ENCODE measurements at regions not wholly inside any gene's neighbourhood (a gene's known extent, or its start where the extent isn't known, plus 50 kb on each side); places are given as distances from the start of the nearest gene placed in this dataset.

DNA sequence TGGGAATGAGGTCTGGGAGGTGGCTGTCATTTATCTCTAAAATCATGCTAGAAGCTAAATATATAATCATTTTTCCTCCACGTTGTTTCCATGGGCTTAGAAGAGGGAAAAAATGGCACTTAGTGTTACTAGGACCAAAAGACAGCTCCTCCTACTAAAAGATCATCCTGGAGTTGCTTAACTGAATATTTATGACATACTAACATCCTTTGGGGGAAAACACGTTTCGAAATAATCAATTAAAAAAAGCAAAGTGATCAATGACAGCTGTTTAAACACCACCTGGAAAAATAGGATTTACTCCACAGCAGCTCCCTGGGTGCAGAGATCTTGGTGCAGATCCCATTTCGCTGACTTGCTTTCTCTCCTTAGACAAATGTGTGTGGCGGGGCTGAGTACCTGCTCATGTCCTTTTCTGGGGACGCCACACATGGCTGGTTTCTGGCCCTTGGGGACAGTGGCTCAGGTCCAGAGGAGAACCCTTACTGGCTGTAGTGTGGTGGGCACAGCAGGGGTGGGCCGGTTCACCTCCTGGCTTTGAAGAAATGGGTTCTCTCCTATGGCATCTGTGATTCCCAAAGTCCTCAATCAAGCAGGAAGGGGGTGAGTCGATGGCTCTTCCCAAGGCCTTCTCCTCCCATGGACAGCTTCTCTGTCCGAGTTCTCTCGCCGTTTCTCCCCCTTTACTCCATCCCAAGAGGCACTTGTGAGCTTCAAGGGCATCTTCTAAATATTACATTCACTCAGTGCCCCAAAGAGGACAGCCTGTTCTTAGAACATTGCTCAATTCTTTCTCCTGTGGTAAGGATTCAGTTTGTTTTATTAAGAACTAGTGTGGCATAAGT, 156.4 kb upstream of the KLF14 start (continued):
- TF ChIP-seq HIC1 (tag by site-specific recombination; IDR thresholded peaks at IDR 0.05): no peak
- TF ChIP-seq ZNF16 (tag by site-specific recombination; IDR thresholded peaks at IDR 0.05; ENCODE audit: low read depth): no peak
- no peak for TF ChIP-seq TSHZ1 (tag by site-specific recombination; IDR thresholded peaks at IDR 0.05; ENCODE audit: borderline replicate concordance)

GRCh38 chr7:130891254-130892094, 157.5 kb upstream of the KLF14 start:
- H3K4me1 ChIP-seq (ENCODE audit: control insufficient read depth, insufficient read depth, low read length): peaks cover 6% of the 10 kb centered on the region
- H3K36me3 ChIP-seq (ENCODE audit: control insufficient read depth in 2 of 2, insufficient read depth in 1 of 2, low read length in 2 of 2): no peaks in the 10 kb centered on the region
- ChIA-PET CTCF (interaction anchor here (1.0 to 1.6 kb wide), 3 partner anchors 10 to 18 kb away, joined by 4 to 7 read pairs (median 5); no protein-coding TSS in a partner anchor), POLR2A (no interaction called here)
- no peak overlapping the region for H3K4me3 ChIP-seq (ENCODE audit: low read depth, low read length)
- peak; percentile 84 for TF ChIP-seq ZNF146 (tag by site-specific recombination; IDR thresholded peaks at IDR 0.05)
- TF ChIP-seq, protein P1, sequence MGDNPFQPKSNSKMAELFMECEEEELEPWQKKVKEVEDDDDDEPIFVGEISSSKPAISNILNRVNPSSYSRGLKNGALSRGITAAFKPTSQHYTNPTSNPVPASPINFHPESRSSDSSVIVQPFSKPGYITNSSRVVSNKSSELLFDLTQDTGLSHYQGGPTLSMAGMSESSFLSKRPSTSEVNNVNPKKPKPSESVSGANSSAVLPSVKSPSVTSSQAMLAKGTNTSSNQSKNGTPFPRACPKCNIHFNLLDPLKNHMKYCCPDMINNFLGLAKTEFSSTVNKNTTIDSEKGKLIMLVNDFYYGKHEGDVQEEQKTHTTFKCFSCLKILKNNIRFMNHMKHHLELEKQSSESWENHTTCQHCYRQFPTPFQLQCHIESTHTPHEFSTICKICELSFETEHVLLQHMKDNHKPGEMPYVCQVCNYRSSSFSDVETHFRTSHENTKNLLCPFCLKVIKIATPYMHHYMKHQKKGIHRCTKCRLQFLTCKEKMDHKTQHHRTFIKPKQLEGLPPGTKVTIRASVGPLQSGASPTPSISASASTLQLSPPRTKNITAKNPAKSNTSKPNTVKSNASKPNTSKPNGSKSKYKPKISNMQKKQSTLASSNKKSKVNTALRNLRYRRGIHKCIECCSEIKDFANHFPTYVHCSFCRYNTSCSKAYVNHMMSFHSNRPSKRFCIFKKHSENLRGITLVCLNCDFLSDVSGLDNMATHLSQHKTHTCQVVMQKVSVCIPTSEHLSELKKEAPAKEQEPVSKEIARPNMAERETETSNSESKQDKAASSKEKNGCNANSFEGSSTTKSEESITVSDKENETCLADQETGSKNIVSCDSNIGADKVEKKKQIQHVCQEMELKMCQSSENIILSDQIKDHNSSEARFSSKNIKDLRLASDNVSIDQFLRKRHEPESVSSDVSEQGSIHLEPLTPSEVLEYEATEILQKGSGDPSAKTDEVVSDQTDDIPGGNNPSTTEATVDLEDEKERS (tag by site-specific recombination; IDR thresholded peaks at IDR 0.05): 0 out of 2 replicates have a peak, but pooled peaks have one; percentile 49
- no peak for TF ChIP-seq PRDM4 (tag by site-specific recombination; IDR thresholded peaks at IDR 0.05)
- TF ChIP-seq ZNF544 (tag by site-specific recombination; IDR thresholded peaks at IDR 0.05): no peak
- no peaks in the 10 kb centered on the region for H3K9me3 ChIP-seq (ENCODE audit: control insufficient read depth, insufficient read depth, low read depth, low read length)
- H3K27ac ChIP-seq (ENCODE audit: extremely low read depth, low read depth, low read length): no peak overlapping the region

Measured in HEK293 (cell line).